HCT116 (cell line): ENCODE measurements at regions not wholly inside any gene's neighbourhood (a gene's known extent, or its start where the extent isn't known, plus 50 kb on each side); places are given as distances from the start of the nearest gene placed in this dataset.

Experiments used
- ATAC-seq: fragments of 200-7000 bp; cut with Tn5 transposase; 2 replicates; pipeline ENCODE4 v1.9.1; 2020; ENCODE audit warnings: mild to moderate bottlenecking, moderate library complexity
- BruUV-seq: library from RNA; stranded (reverse); fragments of 400-500 nt; replicated peaks from 2 replicates; lab custom pipeline; 2021; lab: Mats Ljungman, UMichigan
- CTCF ChIA-PET: fragments of 300-600 bp; sonication (Branson Sonifier 250); formaldehyde crosslinking; loops from one replicate; lab custom pipeline; 2021; ENCODE audit warnings: antibody characterized with exemption; lab: Charles Lee
- POLR2A ChIA-PET: fragments of 300-600, 350-600 bp; sonication (Branson Sonifier 250); formaldehyde crosslinking; loops from one replicate; lab custom pipeline; 2021; ENCODE audit warnings: antibody characterized with exemption; lab: Charles Lee
- RAD21 ChIA-PET, 2 experiments: fragments of 300-600 bp; sonication (Branson Sonifier 250); formaldehyde crosslinking; loops; one replicate each; lab custom pipeline; 2023; ENCODE audit warnings: low total read pairs in 2 of 2; ENCODE audit not compliant: uncharacterized antibody in 2 of 2, unreplicated experiment in 2 of 2, low non-redundant PET in 1 of 2; lab: Charles Lee
- DNase-seq: peaks from one replicate; pipeline ENCODE4 v3.0.0-alpha.2; 2010; ENCODE audit warnings: low read depth, low spot score
- H2AFZ ChIP-seq: fragments of 200-600 bp; shearing (Covaris generic), sonication (generic); 2 replicates; pipeline ENCODE4 v1.6.1; 2017; ENCODE audit warnings: low read depth, mixed run types, mixed read lengths, antibody characterized with exemption, low read length; ENCODE audit not compliant: poor library complexity, severe bottlenecking
- H3K27ac ChIP-seq: 2 replicates; pipeline ENCODE4 v1.5.1; 2012; ENCODE audit warnings: low read depth, low read length
- H3K27me3 ChIP-seq: fragments of 200-600 bp; sonication (generic); 2 replicates; pipeline ENCODE4 v1.6.1; 2016; ENCODE audit warnings: mixed run types, low read length, mixed read lengths; ENCODE audit not compliant: insufficient read depth
- H3K36me3 ChIP-seq, 2 experiments: fragments of 200-500 bp in 1 of 2; fragments of 200-600 bp in 1 of 2; sonication (Bioruptor generic) in 1 of 2; sonication (generic) in 1 of 2; 2 replicates each; pipeline versions ENCODE4 v1.5.1 to v1.6.1; 2014 to 2016; ENCODE audit warnings: low read length in 2 of 2, inconsistent platforms in 1 of 2, mixed read lengths in 1 of 2, mixed run types in 1 of 2; ENCODE audit not compliant: insufficient read depth in 2 of 2, control insufficient read depth in 1 of 2
- H3K4me1 ChIP-seq, 2 experiments: fragments of 200-600 bp in 1 of 2; sonication (generic) in 1 of 2; 2 replicates each; pipeline versions ENCODE4 v1.5.1 to v1.6.1; 2012 to 2017; ENCODE audit warnings: low read length in 2 of 2, inconsistent platforms in 1 of 2, mild to moderate bottlenecking in 1 of 2, mixed read lengths in 1 of 2, mixed run types in 1 of 2, moderate library complexity in 1 of 2; ENCODE audit not compliant: insufficient read depth in 2 of 2, control insufficient read depth in 1 of 2
- H3K4me2 ChIP-seq: fragments of 200-600 bp; sonication (generic); 2 replicates; pipeline ENCODE4 v1.6.1; 2017; ENCODE audit warnings: mixed run types, low read length, mixed read lengths
- H3K4me3 ChIP-seq, 2 experiments: fragments of 200-600 bp in 1 of 2; sonication (generic) in 1 of 2; replicated peaks in 1 of 2; 2 replicates each; pipeline ENCODE4 v1.5.1; 2011 to 2016; ENCODE audit warnings: low read length in 2 of 2, control low read depth in 1 of 2, low read depth in 1 of 2, mild to moderate bottlenecking in 1 of 2, mixed read lengths in 1 of 2, mixed run types in 1 of 2
- H3K79me2 ChIP-seq: fragments of 200-600 bp; sonication (generic); 2 replicates; pipeline ENCODE4 v1.6.1; 2017; ENCODE audit warnings: mild to moderate bottlenecking, mixed run types, low read length, moderate library complexity, mixed read lengths; ENCODE audit not compliant: insufficient read depth
- H3K9ac ChIP-seq: fragments of 200-600 bp; sonication (generic); 2 replicates; pipeline ENCODE4 v1.6.1; 2016; ENCODE audit warnings: low read length, mixed read lengths
- H3K9me2 ChIP-seq: fragments of 200-600 bp; sonication (generic), shearing (Covaris generic); 2 replicates; pipeline ENCODE4 v1.6.1; 2017; ENCODE audit warnings: mixed run types, mild to moderate bottlenecking, moderate library complexity; ENCODE audit not compliant: insufficient read depth
- H3K9me3 ChIP-seq, 2 experiments: fragments of 200-500 bp in 1 of 2; fragments of 200-600 bp in 1 of 2; sonication (Bioruptor generic) in 1 of 2; sonication (generic) in 1 of 2; 2 replicates each; pipeline ENCODE4 v1.6.1; 2014 to 2017; ENCODE audit warnings: low read length in 2 of 2, mixed read lengths in 2 of 2, inconsistent platforms in 1 of 2, low read depth in 1 of 2, mild to moderate bottlenecking in 1 of 2, mixed run types in 1 of 2, moderate library complexity in 1 of 2; ENCODE audit not compliant: control insufficient read depth in 1 of 2, insufficient read depth in 1 of 2
- H4K20me1 ChIP-seq: fragments of 200-600 bp; sonication (generic), shearing (Covaris generic); 2 replicates; pipeline ENCODE4 v1.6.1; 2017; ENCODE audit warnings: mixed run types, mild to moderate bottlenecking, moderate library complexity; ENCODE audit not compliant: insufficient read depth
- CBX3 ChIP-seq: IDR thresholded peaks from 2 replicates; pipeline ENCODE4 v1.6.1; 2012; ENCODE audit warnings: low read depth
- CEBPB ChIP-seq: IDR thresholded peaks from 2 replicates; pipeline ENCODE4 v1.6.1; 2012; ENCODE audit warnings: low read depth
- EGR1 ChIP-seq: IDR thresholded peaks from 2 replicates; pipeline ENCODE4 v1.6.1; 2012; ENCODE audit warnings: low read depth
- ELF1 ChIP-seq: IDR thresholded peaks from 2 replicates; pipeline ENCODE4 v1.6.1; 2012; ENCODE audit warnings: low read depth, borderline replicate concordance
- EZH2 ChIP-seq: fragments of 200-600 bp; sonication (generic); IDR thresholded peaks from 2 replicates; pipeline ENCODE4 v1.6.1; 2017; ENCODE audit warnings: antibody characterized with exemption, mixed run types
- EZH2phosphoT487 ChIP-seq: fragments of 200-600 bp; IDR thresholded peaks from 2 replicates; pipeline ENCODE4 v1.6.1; 2018; ENCODE audit warnings: antibody characterized with exemption, borderline replicate concordance
- FOSL1 ChIP-seq: IDR thresholded peaks from 2 replicates; pipeline ENCODE4 v1.6.1; 2012; ENCODE audit warnings: low read depth
- JUND ChIP-seq: IDR thresholded peaks from 2 replicates; pipeline ENCODE4 v1.6.1; 2012
- POLR2A ChIP-seq: IDR thresholded peaks from 2 replicates; pipeline ENCODE4 v1.7.0; 2011; ENCODE audit warnings: borderline replicate concordance; ENCODE audit not compliant: insufficient read depth, insufficient read length; ENCODE audit errors: extremely low read depth
- POLR2AphosphoS5 ChIP-seq: IDR thresholded peaks from 2 replicates; pipeline ENCODE4 v1.6.1; 2011; ENCODE audit warnings: mild to moderate bottlenecking, low read depth, low read length, moderate library complexity
- SRF ChIP-seq: IDR thresholded peaks from 2 replicates; pipeline ENCODE4 v1.6.1; 2012; ENCODE audit warnings: low read depth
- TCF7L2 ChIP-seq: IDR thresholded peaks from 2 replicates; pipeline ENCODE4 v1.7.0; 2011; ENCODE audit warnings: borderline replicate concordance, inconsistent platforms; ENCODE audit not compliant: insufficient read depth, insufficient read length; ENCODE audit errors: extremely low read depth
- ZBTB33 ChIP-seq: IDR thresholded peaks from 2 replicates; pipeline ENCODE4 v1.6.1; 2011; ENCODE audit warnings: mild to moderate bottlenecking, low read length, moderate library complexity; ENCODE audit not compliant: insufficient replicate concordance; ENCODE audit errors: extremely low read depth
- ZFX ChIP-seq: fragments of 450-650 bp; IDR thresholded peaks from 2 replicates; pipeline ENCODE4 v1.6.1; 2017
- ZNF274 ChIP-seq: fragments of 200-500 bp; sonication (Bioruptor generic); IDR thresholded peaks from 2 replicates; pipeline ENCODE4 v1.6.1; 2014; ENCODE audit warnings: mild to moderate bottlenecking, low read depth, low read length, inconsistent platforms
- intact Hi-C: fragments of 100-400 bp; cut with micrococcal nuclease; formaldehyde crosslinking; loops from 2 replicates; pipeline ENCODE4 v1.10.0; 2022
- TF ChIP-seq, protein P1 (sequence below): IDR thresholded peaks from 2 replicates; pipeline ENCODE4 v1.6.1; 2012

GRCh38 chr6:16973545-16974386 lies 128.1 kb upstream of the STMND1 start:
- Histone ChIP-seq H2AFZ (no peak overlapping the region), H3K4me2 (no peak overlapping the region), H3K27me3 (peaks cover 22% of the 10 kb centered on the region), H3K9ac (no peak overlapping the region), H3K9me2 (no peaks in the 10 kb centered on the region), H3K9me3 (no peaks in the 10 kb centered on the region), H3K4me3 (no peak overlapping the region), H3K4me1 (no peaks in the 10 kb centered on the region), H3K36me3 (no peaks in the 10 kb centered on the region), H3K27ac (no peak overlapping the region), H3K79me2 (no peaks in the 10 kb centered on the region), H4K20me1 (no peaks in the 10 kb centered on the region)
- BruUV-seq: no TSS peak
- ATAC-seq: no peak
- intact Hi-C loops: no loop called here
- ChIA-PET POLR2A (no interaction called here), RAD21 (no interaction called here), CTCF (interaction anchor here (1.4 kb wide), 1 partner anchor 9 kb away, joined by 6 read pairs; no protein-coding TSS in a partner anchor)
- no peak for TF ChIP-seq CEBPB
- no peak for TF ChIP-seq ZFX
- TF ChIP-seq EZH2phosphoT487: no peak
- no peak for TF ChIP-seq POLR2A
- no peak for TF ChIP-seq TCF7L2
- TF ChIP-seq, protein P1, sequence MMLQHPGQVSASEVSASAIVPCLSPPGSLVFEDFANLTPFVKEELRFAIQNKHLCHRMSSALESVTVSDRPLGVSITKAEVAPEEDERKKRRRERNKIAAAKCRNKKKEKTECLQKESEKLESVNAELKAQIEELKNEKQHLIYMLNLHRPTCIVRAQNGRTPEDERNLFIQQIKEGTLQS: no peak
- no peak for TF ChIP-seq POLR2AphosphoS5
- TF ChIP-seq FOSL1: no peak
- no peak for TF ChIP-seq SRF
- TF ChIP-seq EZH2: no peak
- no peak for TF ChIP-seq CBX3
- no peak for TF ChIP-seq JUND
- TF ChIP-seq ELF1: no peak
- TF ChIP-seq ZBTB33: no peak
- TF ChIP-seq EGR1: no peak
- TF ChIP-seq ZNF274: no peak
- DNase-seq: no peak
